ELF-1 (cell line): ENCODE measurements at regions not wholly inside any gene's neighbourhood (a gene's known extent, or its start where the extent isn't known, plus 50 kb on each side); places are given as distances from the start of the nearest gene placed in this dataset.
"Not testable (repeated sequence)": the region's sequence is repeated elsewhere in the genome, so short reads cannot be mapped to it uniquely, and the experiment has no call there.

Experiments
- DNase-seq: peaks from one replicate; pipeline ENCODE4 v3.0.0-alpha.2; 2016; ENCODE audit warnings: low read depth, low spot score

DNA sequence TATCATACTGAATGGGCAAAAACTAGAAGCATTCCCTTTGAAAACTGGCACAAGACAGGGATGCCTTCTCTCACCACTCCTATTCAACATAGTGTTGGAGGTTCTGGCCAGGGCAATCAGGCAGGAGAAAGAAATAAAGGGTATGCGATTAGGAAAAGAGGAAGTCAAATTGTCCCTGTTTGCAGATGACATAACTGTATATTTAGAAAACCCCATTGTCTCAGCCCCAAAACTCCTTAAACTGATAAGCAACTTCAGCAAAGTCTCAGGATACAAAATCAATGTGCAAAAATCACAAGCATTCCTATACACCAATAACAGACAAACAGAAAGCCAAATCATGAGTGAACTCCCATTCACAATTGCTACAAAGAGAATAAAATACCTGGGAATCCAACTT lies 52.5 kb upstream of the CCDC71L start:
- DNase-seq, result not testable (repeated sequence)

- DNase-seq, result not testable (repeated sequence)
Observed at GRCh38 chr7:106714590-106715442, 53.9 kb upstream of the CCDC71L start.

DNA sequence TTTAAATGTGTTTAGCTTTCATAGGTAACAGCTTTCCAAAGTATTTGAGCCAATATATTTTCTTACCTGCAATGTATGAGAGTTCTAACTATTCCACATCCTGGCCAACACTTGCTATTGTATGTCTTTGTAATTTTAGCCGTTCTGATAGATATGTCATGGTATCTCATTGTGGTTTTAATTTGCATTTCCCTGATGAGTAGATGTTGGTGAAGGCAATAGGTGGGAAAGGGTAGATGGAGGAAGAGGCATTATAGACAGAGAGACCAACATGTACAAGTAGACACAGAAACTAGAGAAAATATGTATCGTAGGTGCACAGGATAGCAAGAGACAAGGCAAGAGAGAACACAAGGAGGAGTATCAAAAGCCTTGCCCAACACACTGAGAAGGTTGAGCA lies 54.8 kb upstream of the CCDC71L start:
- DNase-seq, result no peak

GRCh38 chr7:106717254-106717954 lies 56.4 kb upstream of the CCDC71L start:
- no peak for DNase-seq

DNA sequence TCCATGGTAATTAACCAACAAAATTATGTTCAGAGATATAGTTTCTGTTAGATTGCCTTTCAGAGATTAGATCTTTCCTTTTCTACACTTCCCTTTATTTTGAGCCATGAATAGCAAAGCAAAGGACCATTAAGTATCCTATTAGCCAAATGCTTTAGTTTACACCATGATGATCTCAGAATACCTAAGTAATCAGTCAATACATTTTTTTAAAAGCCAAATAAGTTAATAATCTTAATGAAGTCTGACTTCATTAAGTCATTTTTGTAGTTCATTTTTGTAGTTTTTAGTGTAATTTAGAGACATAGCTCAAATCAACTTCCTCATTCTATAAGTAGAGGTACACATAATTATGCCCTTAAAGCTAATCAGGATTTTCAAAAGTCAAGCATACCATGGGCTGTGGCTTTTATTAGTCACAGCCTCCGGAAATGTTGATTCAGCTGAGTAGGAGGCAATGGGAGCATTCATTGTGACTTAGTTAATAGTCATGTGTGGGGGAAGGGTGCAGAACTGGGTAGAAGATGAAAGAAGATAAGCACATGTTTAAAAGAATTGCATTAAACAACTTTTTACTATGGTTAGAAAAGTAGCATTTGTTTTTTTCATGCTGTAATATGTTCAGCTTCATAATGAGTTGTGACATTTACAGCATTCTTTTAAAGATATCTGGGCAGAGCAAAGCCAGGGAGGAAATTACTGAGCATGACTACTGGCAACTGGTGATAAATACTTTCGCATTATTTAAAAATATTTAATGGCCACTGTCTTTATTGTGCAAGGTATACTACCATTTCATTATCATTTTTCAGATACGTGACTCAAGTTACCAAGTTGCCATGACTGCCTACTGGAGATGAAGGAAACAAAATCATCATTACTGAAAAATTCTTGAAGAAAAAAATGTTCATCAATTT lies 57.3 kb upstream of the CCDC71L start:
- DNase-seq, result no peak

DNA sequence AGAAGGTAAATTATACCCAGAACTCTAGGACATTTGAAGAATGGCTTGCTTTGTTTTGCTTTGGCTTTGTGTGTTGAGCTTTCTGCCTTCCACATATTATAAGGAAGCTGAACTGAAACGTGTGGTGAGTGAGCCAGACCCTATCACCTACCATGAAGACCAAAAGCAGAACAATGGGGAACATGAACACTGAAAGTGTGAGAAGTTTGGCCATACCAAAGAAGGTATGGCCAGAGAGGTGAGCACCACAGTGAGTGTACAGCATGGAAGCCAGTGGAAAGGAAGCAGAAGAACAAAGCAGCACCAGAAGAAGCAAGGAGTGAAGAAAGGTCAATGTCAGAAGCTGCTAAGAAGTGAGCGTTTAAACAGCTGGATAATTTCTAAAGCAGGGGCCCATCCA lies 59.7 kb upstream of the CCDC71L start:
- no peak for DNase-seq

DNA sequence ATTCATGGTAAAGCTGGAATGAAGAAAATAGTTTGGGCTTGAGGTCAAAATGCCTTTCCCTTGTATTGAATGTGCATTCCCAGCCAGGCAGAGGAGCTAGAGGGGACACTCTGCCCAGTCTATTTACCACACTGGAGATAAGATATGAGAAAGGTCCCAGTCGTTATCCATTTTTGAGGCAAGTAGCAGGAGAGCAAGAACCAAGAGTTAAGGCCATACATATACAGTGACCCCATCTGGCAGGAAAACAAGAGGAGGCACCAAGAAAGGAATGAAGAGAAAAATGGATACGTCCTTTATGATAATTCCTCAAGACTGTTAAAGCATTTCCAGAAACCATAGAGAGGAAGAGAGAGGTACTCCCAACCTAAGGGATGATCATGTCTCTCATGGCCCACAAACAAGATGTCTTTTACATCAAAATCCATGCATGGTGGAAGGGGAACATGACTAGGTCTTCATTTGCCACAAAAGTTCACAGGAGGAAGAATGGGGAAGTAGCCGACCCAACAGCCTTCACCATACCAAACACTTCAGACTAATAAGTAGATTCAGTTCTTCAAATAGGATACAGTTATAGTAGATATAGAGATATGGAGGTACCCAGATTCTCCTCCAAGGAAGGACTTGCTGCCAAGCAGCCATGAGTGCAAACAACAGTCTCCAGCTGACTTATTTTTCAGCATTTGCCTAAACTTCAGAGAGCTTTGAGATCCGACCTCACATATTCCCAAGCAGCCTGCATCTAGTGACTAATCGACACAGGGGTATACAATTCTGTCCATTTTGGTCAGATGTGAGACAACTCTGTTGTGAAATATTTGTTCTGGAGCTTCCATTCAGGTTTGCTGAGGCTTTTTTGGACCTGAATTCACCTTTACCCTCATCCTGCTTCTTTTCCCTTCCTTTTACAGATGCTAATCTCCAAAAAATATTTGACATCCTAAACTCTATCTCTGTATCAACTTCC lies 61.1 kb upstream of the CCDC71L start:
- no peak for DNase-seq

GRCh38 chr7:106723398-106723797 lies 62.4 kb upstream of the CCDC71L start:
- DNase-seq, result no peak

DNA sequence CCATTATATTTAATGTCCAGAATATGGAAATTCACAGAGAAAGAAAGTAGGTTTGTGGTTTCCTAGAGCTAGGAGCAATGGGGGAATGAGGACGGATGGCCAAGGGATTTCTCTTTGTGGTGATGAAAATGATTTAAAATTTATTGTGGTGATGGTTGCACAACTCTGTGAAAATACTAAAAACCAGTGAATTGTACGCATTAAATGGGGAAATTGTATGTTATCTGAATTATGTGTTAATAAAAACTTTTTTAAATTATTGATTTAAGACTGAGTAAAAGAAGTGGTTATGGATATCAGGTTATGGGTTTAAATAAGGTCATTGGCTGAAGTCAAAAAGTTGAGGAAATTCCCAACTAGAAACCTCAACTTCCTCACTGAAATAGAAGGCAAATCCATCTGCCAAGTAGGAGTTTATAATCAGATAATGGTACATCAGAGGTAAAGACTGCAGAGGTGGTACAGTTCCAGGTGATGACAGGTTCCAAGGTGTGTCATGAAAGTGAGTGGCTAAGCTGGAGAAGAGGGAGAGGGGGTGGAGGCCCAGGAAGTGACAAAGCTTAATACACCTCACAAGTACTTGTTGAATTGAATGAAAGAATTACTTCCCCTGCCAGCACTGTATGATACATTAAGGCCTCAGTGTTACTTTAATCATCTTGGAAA lies 68.9 kb upstream of the CCDC71L start:
- no peak for DNase-seq

DNA sequence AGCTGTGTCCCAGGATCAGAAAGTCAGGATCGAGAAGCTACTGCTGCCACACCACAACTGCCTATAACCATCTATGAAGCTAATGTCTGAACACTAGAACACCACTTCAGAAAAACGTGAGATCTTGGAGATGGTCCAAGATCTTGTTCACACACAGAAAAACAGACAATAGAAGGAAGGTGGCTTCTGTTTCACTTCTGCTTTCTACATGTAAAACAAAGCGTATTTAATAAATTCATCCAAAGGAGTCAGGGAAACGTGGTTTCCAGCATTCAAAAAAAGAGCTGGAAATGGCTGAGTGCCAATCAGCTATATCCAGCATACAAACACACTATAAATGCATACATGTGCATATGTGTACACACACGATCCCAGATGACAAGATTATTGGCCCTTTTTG lies 70.2 kb upstream of the CCDC71L start:
- no peak for DNase-seq

GRCh38 chr7:106731646-106732444 lies 70.9 kb upstream of the CCDC71L start:
- DNase-seq, result no peak

- DNase-seq, result no peak
Observed at GRCh38 chr7:106735637-106736036, 74.7 kb upstream of the CCDC71L start.

DNA sequence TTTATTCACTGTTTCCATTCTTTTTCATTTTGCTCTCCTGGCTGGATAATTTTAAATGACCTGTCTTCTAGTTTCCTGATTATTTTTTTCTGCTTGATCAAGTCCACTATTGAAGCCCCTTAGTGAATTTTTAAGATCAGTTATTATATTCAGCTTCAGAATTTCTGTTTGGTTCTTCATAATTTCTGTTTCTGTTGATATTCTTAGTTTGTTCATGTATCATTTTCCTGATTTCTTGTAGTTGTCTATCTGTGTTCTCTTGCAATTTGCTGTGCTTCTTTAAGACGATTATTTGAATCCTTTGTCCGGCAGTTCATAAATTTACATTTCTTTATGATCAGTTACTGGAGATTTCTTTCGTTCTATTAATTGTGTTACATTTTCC lies 75.2 kb upstream of the CCDC71L start:
- no peak for DNase-seq

DNA sequence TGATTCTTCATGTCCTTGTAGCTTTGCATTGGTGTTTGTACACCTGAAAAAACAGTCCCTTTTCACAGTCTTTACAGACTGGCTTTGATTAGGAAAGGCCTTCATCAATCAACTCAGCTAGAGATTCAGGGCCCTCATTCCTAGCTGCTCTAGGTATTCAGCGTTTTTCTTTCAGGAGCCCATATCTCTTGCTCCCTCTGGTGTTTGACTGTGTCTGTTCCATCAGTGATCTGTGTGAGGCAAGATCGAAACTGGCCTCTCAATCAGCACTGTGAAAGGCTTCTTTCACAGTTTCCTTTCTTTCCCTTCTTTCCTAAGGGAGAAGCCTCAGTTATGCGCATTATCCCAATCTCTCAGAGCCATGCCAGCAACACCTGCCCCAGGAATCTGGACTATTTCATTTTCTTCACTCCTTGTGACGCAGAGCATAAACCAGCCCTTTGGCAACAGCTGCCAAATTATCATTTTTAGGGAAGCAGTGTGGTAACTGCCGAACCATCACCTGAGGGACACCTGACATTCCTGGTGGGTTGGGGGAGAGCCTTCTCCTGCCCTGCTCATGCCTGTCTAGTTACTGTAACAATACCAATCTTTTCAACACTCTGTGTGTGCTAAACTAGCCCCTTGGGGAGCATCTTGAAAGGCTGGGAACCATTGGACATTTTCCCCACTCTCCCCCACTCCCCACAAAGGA lies 75.7 kb upstream of the CCDC71L start:
- peak; percentile 79 for DNase-seq

DNA sequence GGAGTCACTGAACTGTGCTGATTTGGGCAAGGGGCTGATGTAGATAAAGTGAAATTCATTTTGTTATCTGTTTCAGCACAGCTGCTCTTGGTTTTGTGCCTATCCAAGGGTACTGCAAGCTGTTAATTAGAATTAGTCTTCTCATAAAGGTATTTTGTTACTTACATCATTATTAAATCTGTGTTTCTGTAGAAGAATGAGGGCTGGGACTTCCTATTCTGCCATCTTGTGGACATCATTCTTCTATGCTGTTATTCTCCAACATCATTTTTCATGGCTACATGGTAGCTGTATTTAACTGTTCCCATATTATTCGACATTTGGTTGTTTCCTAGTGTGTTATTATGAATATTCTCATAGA lies 76.2 kb upstream of the CCDC71L start:
- DNase-seq, result no peak

GRCh38 chr7:106740806-106741205 lies 79.8 kb upstream of the CCDC71L start:
- DNase-seq, result no peak

- no peak for DNase-seq
Observed at GRCh38 chr7:106744563-106745091, 83.7 kb upstream of the CCDC71L start.

DNA sequence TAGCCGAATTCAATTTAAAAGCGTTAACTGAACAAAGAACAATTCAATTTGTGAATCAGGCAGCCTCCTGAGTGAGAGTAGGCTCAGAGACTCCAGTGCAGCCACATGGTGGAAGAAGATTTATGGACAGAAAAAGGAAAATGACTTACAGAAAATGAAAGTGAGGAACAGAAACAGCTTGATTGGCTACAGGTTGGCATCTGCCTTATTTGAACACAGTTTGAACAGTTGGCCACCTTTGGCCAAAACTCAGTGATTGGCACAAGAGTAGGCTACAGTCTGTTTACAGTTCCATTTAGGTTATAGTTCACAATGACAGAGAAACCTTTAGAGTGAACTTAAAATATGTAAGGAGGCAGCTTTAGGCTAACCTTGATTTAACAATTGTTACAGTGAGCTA lies 86.3 kb upstream of the CCDC71L start:
- DNase-seq, result not testable (repeated sequence)

DNA sequence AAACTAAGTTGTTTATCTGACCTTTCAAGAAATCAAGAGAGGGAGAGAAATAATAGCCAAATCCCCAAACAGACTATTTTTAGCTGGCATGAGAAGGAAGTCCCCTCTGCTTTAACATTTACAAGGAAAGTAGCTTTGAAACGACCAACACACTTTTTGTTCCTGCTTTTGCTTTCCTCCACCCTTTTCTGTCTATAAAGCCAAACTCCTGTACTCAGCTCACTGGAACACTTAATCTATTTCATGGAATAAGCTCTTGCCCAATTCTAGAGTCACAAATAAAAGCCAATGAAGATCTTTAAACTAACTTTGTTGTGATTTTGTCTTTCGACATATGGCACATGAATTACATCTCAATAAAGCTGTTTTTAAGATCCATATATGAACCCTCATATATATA lies 86.8 kb upstream of the CCDC71L start:
- no peak for DNase-seq
